OCI-LY3 (cell line): ENCODE measurements at regions not wholly inside any gene's neighbourhood (a gene's known extent, or its start where the extent isn't known, plus 50 kb on each side); places are given as distances from the start of the nearest gene placed in this dataset.

ENCODE experiments used
- EZH2phosphoT487 ChIP-seq: fragments of 200-600 bp; shearing (Covaris generic); IDR thresholded peaks from 2 replicates; pipeline ENCODE4 v1.6.1; 2018; ENCODE audit warnings: antibody characterized with exemption, mixed run types, low read depth
- TF ChIP-seq, protein P1 (sequence below): fragments of 200-600, 300-600 bp; sonication (generic); IDR thresholded peaks from 2 replicates; pipeline ENCODE4 v1.5.1; 2014; ENCODE audit warnings: antibody characterized with exemption, low read length, low read depth

GRCh38 chr4:81989202-81989601 lies 384.6 kb downstream of the HNRNPD start:
- TF ChIP-seq, protein P1, sequence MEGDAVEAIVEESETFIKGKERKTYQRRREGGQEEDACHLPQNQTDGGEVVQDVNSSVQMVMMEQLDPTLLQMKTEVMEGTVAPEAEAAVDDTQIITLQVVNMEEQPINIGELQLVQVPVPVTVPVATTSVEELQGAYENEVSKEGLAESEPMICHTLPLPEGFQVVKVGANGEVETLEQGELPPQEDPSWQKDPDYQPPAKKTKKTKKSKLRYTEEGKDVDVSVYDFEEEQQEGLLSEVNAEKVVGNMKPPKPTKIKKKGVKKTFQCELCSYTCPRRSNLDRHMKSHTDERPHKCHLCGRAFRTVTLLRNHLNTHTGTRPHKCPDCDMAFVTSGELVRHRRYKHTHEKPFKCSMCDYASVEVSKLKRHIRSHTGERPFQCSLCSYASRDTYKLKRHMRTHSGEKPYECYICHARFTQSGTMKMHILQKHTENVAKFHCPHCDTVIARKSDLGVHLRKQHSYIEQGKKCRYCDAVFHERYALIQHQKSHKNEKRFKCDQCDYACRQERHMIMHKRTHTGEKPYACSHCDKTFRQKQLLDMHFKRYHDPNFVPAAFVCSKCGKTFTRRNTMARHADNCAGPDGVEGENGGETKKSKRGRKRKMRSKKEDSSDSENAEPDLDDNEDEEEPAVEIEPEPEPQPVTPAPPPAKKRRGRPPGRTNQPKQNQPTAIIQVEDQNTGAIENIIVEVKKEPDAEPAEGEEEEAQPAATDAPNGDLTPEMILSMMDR: no peak
- TF ChIP-seq EZH2phosphoT487: no peak
